Heart right ventricle (tissue), 16 donors: ENCODE measurements at regions not wholly inside any gene's neighbourhood (a gene's known extent, or its start where the extent isn't known, plus 50 kb on each side); places are given as distances from the start of the nearest gene placed in this dataset.

Experiments used
- ATAC-seq, 8 donors: fragments of 200-7000 bp; cut with Tn5 transposase; one replicate each; pipeline ENCODE4 v1.9.1; 2020; ENCODE audit warnings: mild to moderate bottlenecking in 8 of 8, moderate library complexity in 8 of 8, moderate number of reproducible peaks in 1 of 8
- DNase-seq, 2 donors: peaks; one replicate each; pipeline ENCODE4 v3.0.0-alpha.2; 2020
- H3K27ac ChIP-seq, 10 donors: fragments of 200-600 bp; sonication (generic) in 2 of 10; one replicate each; pipeline versions ENCODE4 v1.5.0 to v1.8.0; 2020 to 2022; ENCODE audit warnings: mild to moderate bottlenecking in 3 of 10
- H3K27me3 ChIP-seq, 7 donors: fragments of 200-600 bp; one replicate each; pipeline ENCODE4 v1.8.0; 2021 to 2022; ENCODE audit warnings: mild to moderate bottlenecking in 2 of 7
- H3K36me3 ChIP-seq, 9 donors: fragments of 200-600 bp; sonication (generic) in 1 of 9; one replicate each; pipeline versions ENCODE4 v1.5.0 to v1.8.0; 2020 to 2022; ENCODE audit warnings: mild to moderate bottlenecking in 2 of 9
- H3K4me1 ChIP-seq, 9 donors: fragments of 200-600 bp; sonication (generic) in 1 of 9; one replicate each; pipeline versions ENCODE4 v1.5.0 to v1.8.0; 2020 to 2022; ENCODE audit warnings: mild to moderate bottlenecking in 4 of 9
- H3K4me3 ChIP-seq, 10 donors: fragments of 200-600 bp; sonication (generic) in 2 of 10; one replicate each; pipeline versions ENCODE4 v1.5.0 to v1.8.0; 2020 to 2022; ENCODE audit warnings: mild to moderate bottlenecking in 7 of 10, moderate library complexity in 2 of 10
- H3K9me3 ChIP-seq, 11 donors: fragments of 200-600 bp in 10 of 11; sonication (generic) in 2 of 11; one replicate each; pipeline versions ENCODE4 v1.5.0 to v1.8.0; 2013 to 2022; ENCODE audit warnings: mild to moderate bottlenecking in 2 of 11, control low read depth in 1 of 11, moderate library complexity in 1 of 11
- CTCF ChIP-seq, 9 donors: fragments of 200-600 bp; sonication (generic) in 2 of 9; IDR thresholded peaks; one replicate each; pipeline versions ENCODE4 v1.5.0 to v1.8.0; 2021 to 2022; ENCODE audit warnings: antibody characterized with exemption in 9 of 9, mild to moderate bottlenecking in 5 of 9, moderate library complexity in 1 of 9
- WGBS, 2 donors: extraction: QIAGEN DNeasy Blood & Tissue Kit; methylation state at CpG; one replicate each; pipeline ENCODE4 v1.1.7; 2013; ENCODE audit warnings: inconsistent platforms in 1 of 2; 5-methylcytosine and 5-hydroxymethylcytosine counted together
- intact Hi-C, 10 donors: fragments of 100-400 bp; cut with DNase I; formaldehyde crosslinking; loops; one replicate each; pipeline versions ENCODE4 v1.11.1 to v1.14.2; 2022
- donor health status: Arrhythmogenic right ventricular cardiomyopathy.
- donor health status: ischemic (EF 13 %, LVEDD 7.1; RV severe dilation, severe dysfunction).
- donor health status: healthy with polysubstance abuse.
- donor health status: DM: no; HTN: yes; CAD: no.
- donor health status: DM: no; HTN: no; CAD: no.
- donor health status: ischemic (EF 25% LVEDD 6.9; RV normal size, moderate dysfunction).
- donor health status: ischemic (EF 25% LVEDD 5.7; RV mildly dilated, moderate dysfunction).
- donor health status: healthy.
- donor health status: DM: yes; HTN: yes; CAD: no.
- donor health status: Ischemic cardiomyopathy.
- donor health status: ischemic (EF 35%, LVEDD 5.7; RV mildly dilated, moderate dysfunction).
- donor health status: nonischemic (EF 11% LVEDD 7.7; RV severe dilation, severe dysfunction).
- donor health status: DM: yes; HTN: yes; CAD: no.
- donor health status: PGD.
- donor health status: ischemic (EF 29% LVEDD 5.4; RV normal size, mild dysfunction).
- donor health status: nonischemic (EF 23%, LVEDD 6.1; RV moderate dilation, normal function).

- DNase-seq: no peak
- Histone ChIP-seq H3K4me1 (no peaks in the 10 kb centered on the region), H3K9me3 (no peaks in the 10 kb centered on the region), H3K27me3 (no peaks in the 10 kb centered on the region), H3K27ac (no peak overlapping the region), H3K4me3 (no peak overlapping the region), H3K36me3 (no peaks in the 10 kb centered on the region)
- ATAC-seq: no peak
- WGBS, 2 donors: 80 to 85% methylated on average over 5 of the region's 5 CpGs
- no peak for TF ChIP-seq CTCF (IDR thresholded peaks at IDR 0.05)
- intact Hi-C loops: no loop called here
Observed at GRCh38 chr18:61256291-61256690, 76.9 kb upstream of the CDH20 start.

GRCh38 chr18:61261870-61262269 is 71.4 kb upstream of the CDH20 start:
- Histone ChIP-seq H3K9me3 (no peaks in the 10 kb centered on the region), H3K27me3 (no peaks in the 10 kb centered on the region), H3K4me3 (no peak overlapping the region), H3K4me1 (no peaks in the 10 kb centered on the region), H3K36me3 (no peaks in the 10 kb centered on the region), H3K27ac (no peak overlapping the region)
- no peak for ATAC-seq
- WGBS, 2 donors: 83 to 88% methylated on average over 2 of the region's 2 CpGs
- DNase-seq: no peak
- intact Hi-C loops: no loop called here
- no peak for TF ChIP-seq CTCF (IDR thresholded peaks at IDR 0.05)

GRCh38 chr18:61272793-61273192 is 60.4 kb upstream of the CDH20 start:
- ATAC-seq: no peak
- 77 to 89% methylated on average over 2 of the region's 2 CpGs for WGBS, 2 donors

GRCh38 chr18:61273533-61273932 is 59.7 kb upstream of the CDH20 start:
- ATAC-seq (no peak), DNase-seq (no peak)
- Histone ChIP-seq H3K4me1 (no peaks in the 10 kb centered on the region), H3K27ac (no peak overlapping the region), H3K27me3 (no peaks in the 10 kb centered on the region), H3K4me3 (no peak overlapping the region), H3K9me3 (peaks cover 0 to 7% (median 0%) of the 10 kb centered on the region in 11 donors), H3K36me3 (no peaks in the 10 kb centered on the region)
- no peak for TF ChIP-seq CTCF (IDR thresholded peaks at IDR 0.05)
- intact Hi-C loops: no loop called here
- 80 to 90% methylated on average over 3 of the region's 3 CpGs for WGBS, 2 donors

More at GRCh38 chr18:61272793-61273192, 60.4 kb upstream of the CDH20 start:
- H3K9me3 ChIP-seq: peaks cover 0 to 10% (median 0%) of the 10 kb centered on the region in 11 donors
- no peaks in the 10 kb centered on the region for H3K27me3 ChIP-seq
- intact Hi-C loops: no loop called here
- no peak overlapping the region for H3K4me3 ChIP-seq
- no peak for TF ChIP-seq CTCF (IDR thresholded peaks at IDR 0.05)
- DNase-seq: no peak
- H3K36me3 ChIP-seq: no peaks in the 10 kb centered on the region
- no peak overlapping the region for H3K27ac ChIP-seq
- no peaks in the 10 kb centered on the region for H3K4me1 ChIP-seq
